Epithelial cell of proximal tubule (primary cell): ENCODE measurements at regions not wholly inside any gene's neighbourhood (a gene's known extent, or its start where the extent isn't known, plus 50 kb on each side); places are given as distances from the start of the nearest gene placed in this dataset.

Experiments used
- DNase-seq: peaks from one replicate; pipeline ENCODE4 v3.0.0-alpha.2; 2011; ENCODE audit warnings: low read depth
- H3K4me3 ChIP-seq: 2 replicates; pipeline ENCODE4 v1.5.1; 2011; ENCODE audit warnings: low read depth, mild to moderate bottlenecking, low read length
- TF ChIP-seq, protein P1 (sequence below): conservative IDR thresholded peaks from 2 replicates; pipeline ENCODE4 v1.5.1; 2012; ENCODE audit warnings: low read depth, mild to moderate bottlenecking, low read length

DNA sequence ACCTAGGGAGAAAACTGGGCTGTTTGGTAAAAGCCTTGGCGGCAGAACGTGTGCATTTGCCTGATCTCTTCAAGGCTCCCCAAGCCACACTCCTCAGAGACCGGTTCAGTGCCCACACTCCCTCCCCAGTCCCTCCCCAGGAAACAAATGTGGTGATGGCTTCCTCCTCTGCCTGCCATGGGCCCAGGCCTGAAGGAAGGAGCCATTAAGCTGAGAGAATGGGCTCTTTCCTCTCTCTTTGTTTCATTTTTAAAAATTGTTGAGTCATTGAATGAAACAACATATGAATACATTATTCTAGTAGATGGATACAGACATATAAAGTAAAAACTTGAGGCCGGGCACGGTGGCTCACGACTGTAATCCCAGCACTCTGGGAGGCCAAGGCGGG, 50.6 kb upstream of the YWHAQ start:
- DNase-seq: no peak
- TF ChIP-seq, protein P1, sequence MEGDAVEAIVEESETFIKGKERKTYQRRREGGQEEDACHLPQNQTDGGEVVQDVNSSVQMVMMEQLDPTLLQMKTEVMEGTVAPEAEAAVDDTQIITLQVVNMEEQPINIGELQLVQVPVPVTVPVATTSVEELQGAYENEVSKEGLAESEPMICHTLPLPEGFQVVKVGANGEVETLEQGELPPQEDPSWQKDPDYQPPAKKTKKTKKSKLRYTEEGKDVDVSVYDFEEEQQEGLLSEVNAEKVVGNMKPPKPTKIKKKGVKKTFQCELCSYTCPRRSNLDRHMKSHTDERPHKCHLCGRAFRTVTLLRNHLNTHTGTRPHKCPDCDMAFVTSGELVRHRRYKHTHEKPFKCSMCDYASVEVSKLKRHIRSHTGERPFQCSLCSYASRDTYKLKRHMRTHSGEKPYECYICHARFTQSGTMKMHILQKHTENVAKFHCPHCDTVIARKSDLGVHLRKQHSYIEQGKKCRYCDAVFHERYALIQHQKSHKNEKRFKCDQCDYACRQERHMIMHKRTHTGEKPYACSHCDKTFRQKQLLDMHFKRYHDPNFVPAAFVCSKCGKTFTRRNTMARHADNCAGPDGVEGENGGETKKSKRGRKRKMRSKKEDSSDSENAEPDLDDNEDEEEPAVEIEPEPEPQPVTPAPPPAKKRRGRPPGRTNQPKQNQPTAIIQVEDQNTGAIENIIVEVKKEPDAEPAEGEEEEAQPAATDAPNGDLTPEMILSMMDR: no peak
- no peak overlapping the region for H3K4me3 ChIP-seq

DNA sequence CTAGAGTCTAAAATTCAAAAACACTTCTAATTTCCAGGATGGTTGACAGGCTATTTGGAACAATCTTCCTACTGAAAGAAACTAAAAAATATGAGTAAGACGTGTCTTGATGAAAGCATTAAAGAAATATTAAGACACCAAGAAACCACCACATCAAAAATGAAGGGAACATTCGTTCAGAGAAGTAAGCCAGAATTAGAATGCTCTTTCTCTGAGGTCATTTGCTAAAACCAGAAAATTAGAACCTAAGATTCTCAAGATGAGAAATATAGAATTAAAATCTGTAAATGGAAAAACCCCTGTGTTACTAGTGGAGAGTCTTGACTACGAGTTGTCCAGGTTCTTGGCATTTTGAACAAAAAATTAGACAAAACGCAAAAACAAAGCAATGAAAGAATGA, 54.8 kb upstream of the YWHAQ start:
- TF ChIP-seq, protein P1: no peak
- no peak overlapping the region for H3K4me3 ChIP-seq
- no peak for DNase-seq

GRCh38 chr2:9686061-9686460, 55.3 kb upstream of the YWHAQ start:
- DNase-seq: no peak
- H3K4me3 ChIP-seq: no peak overlapping the region
- TF ChIP-seq, protein P1: no peak

- no peak for DNase-seq
- TF ChIP-seq, protein P1: no peak
- no peak overlapping the region for H3K4me3 ChIP-seq
These were observed 59.5 kb upstream of the YWHAQ start for GRCh38 chr2:9690252-9690651.

- TF ChIP-seq, protein P1: no peak
- no peak for DNase-seq
- H3K4me3 ChIP-seq: no peak overlapping the region
These were observed 60.1 kb upstream of the YWHAQ start for GRCh38 chr2:9690716-9691498.

GRCh38 chr2:9692456-9693195, 61.8 kb upstream of the YWHAQ start:
- TF ChIP-seq, protein P1: no peak
- H3K4me3 ChIP-seq: no peak overlapping the region
- no peak for DNase-seq

DNA sequence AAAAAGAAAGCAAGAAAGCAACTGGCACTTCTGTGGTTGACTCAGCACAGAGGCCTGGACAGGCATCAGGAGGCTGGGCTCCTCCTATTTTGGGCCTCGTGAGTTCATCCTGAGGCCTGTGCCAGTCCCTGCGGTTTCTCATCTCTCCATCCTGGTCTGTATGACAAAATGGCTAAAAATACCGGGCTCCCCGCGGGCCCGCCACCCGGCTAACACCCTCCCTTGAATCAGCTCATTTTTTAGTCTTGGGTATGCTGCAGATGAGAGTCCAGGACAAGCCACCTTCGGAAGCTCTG, 62.3 kb upstream of the YWHAQ start:
- H3K4me3 ChIP-seq: no peak overlapping the region
- DNase-seq: no peak
- TF ChIP-seq, protein P1: no peak
